ENCODE measurements at regions not wholly inside any gene's neighbourhood (a gene's known extent, or its start where the extent isn't known, plus 50 kb on each side); places are given as distances from the start of the nearest gene placed in this dataset.

GRCh38 chrX:107547621-107548020 is 80.7 kb upstream of the PRPS1 start:
- Histone ChIP-seq H3K36me3 (no peaks in the 10 kb centered on the region), H3K4me1 (no peaks in the 10 kb centered on the region), H3K9me3 (no peaks in the 10 kb centered on the region), H3K27ac (no peak overlapping the region), H3K4me3 (no peak overlapping the region), H3K27me3 (no peaks in the 10 kb centered on the region)
- intact Hi-C loops (cut with DNase I): no loop called here
- ATAC-seq (no peak), DNase-seq (no peak)
- TF ChIP-seq CTCF (IDR thresholded peaks at IDR 0.05): no peak
- no peak for TF ChIP-seq POLR2A (IDR thresholded peaks at IDR 0.05)
- WGBS (ENCODE audit: insufficient coverage, low coverage, low lambda C conversion rate, missing lambda C conversion rate): 59% methylated on average over 3 of the region's 7 CpGs

- intact Hi-C loops (cut with DNase I): no loop called here
- no peak for ATAC-seq
- TF ChIP-seq CTCF (IDR thresholded peaks at IDR 0.05): no peak
- TF ChIP-seq POLR2A (IDR thresholded peaks at IDR 0.05): no peak
- H3K4me3 ChIP-seq: no peak overlapping the region
- no peak overlapping the region for H3K27ac ChIP-seq
- no peaks in the 10 kb centered on the region for H3K4me1 ChIP-seq
- WGBS (ENCODE audit: insufficient coverage, low coverage, low lambda C conversion rate, missing lambda C conversion rate): 71% methylated on average over 3 of the region's 3 CpGs
- H3K36me3 ChIP-seq: no peaks in the 10 kb centered on the region
- no peak for DNase-seq
- no peaks in the 10 kb centered on the region for H3K9me3 ChIP-seq
- H3K27me3 ChIP-seq: no peaks in the 10 kb centered on the region
Observed at GRCh38 chrX:107548775-107549174, 79.5 kb upstream of the PRPS1 start.

GRCh38 chrX:107549504-107549903 is 78.8 kb upstream of the PRPS1 start:
- DNase-seq (no peak), ATAC-seq (no peak)
- no peak overlapping the region for H3K27ac ChIP-seq
- intact Hi-C loops (cut with DNase I): no loop called here
- WGBS (ENCODE audit: insufficient coverage, low coverage, low lambda C conversion rate, missing lambda C conversion rate): 48% methylated on average over 5 of the region's 5 CpGs
- no peaks in the 10 kb centered on the region for H3K9me3 ChIP-seq
- TF ChIP-seq POLR2A (IDR thresholded peaks at IDR 0.05) (no peak), CTCF (IDR thresholded peaks at IDR 0.05) (no peak)
- H3K36me3 ChIP-seq: no peaks in the 10 kb centered on the region
- no peaks in the 10 kb centered on the region for H3K27me3 ChIP-seq
- no peak overlapping the region for H3K4me3 ChIP-seq
- H3K4me1 ChIP-seq: no peaks in the 10 kb centered on the region

- Histone ChIP-seq H3K4me1 (no peaks in the 10 kb centered on the region), H3K27me3 (no peaks in the 10 kb centered on the region), H3K27ac (no peak overlapping the region), H3K4me3 (no peak overlapping the region), H3K36me3 (no peaks in the 10 kb centered on the region), H3K9me3 (no peaks in the 10 kb centered on the region)
- no peak for ATAC-seq
- DNase-seq: peak in 1 of 3 donors; percentile 46
- 62% methylated on average over 7 of the region's 7 CpGs for WGBS (ENCODE audit: insufficient coverage, low coverage, low lambda C conversion rate, missing lambda C conversion rate)
- intact Hi-C loops (cut with DNase I): no loop called here
- TF ChIP-seq POLR2A (IDR thresholded peaks at IDR 0.05): no peak
- TF ChIP-seq CTCF (IDR thresholded peaks at IDR 0.05): no peak
Observed at GRCh38 chrX:107551546-107551945, 76.8 kb upstream of the PRPS1 start.

- DNase-seq (no peak), ATAC-seq (no peak)
- TF ChIP-seq POLR2A (IDR thresholded peaks at IDR 0.05): no peak
- no peak for TF ChIP-seq CTCF (IDR thresholded peaks at IDR 0.05)
- Histone ChIP-seq H3K27ac (no peak overlapping the region), H3K36me3 (no peaks in the 10 kb centered on the region), H3K4me1 (no peaks in the 10 kb centered on the region), H3K27me3 (no peaks in the 10 kb centered on the region), H3K4me3 (no peak overlapping the region), H3K9me3 (no peaks in the 10 kb centered on the region)
- 71% methylated on average over 1 of the region's 1 CpG for WGBS (ENCODE audit: insufficient coverage, low coverage, low lambda C conversion rate, missing lambda C conversion rate)
- intact Hi-C loops (cut with DNase I): no loop called here
Observed at GRCh38 chrX:107552930-107553329, 75.4 kb upstream of the PRPS1 start.

Data from right lobe of liver (tissue), 6 donors.